ENCODE measurements at regions not wholly inside any gene's neighbourhood (a gene's known extent, or its start where the extent isn't known, plus 50 kb on each side); places are given as distances from the start of the nearest gene placed in this dataset.
A peak's percentile ranks its signal among the peaks of the same experiment; 100 is the strongest.
"Not testable (repeated sequence)": the region's sequence is repeated elsewhere in the genome, so short reads cannot be mapped to it uniquely, and the experiment has no call there.

DNA sequence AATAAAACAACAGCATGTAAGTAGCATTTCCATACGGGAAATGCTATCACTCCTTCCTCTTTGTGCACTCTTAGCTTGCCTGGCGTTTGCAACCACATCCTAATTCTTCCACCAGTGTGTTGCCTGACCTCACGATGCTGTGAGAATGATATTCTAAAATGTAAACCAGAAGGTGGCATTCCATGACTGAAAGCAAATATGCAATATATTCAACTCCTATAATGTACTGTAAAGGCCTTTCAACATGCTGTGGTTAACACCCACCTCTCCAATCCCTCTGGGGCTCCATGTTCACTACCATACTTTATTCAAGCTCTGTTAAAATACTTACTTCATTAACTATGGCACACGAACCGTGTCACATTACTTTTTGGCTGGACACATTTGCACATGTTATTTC lies 420.6 kb upstream of the DEPDC1 start:
- DNase-seq (ENCODE audit: low spot score) = no peak
- in situ Hi-C loops (cut with HindIII; ENCODE audit: low sequenced_read_pairs) = no loop called here

DNA sequence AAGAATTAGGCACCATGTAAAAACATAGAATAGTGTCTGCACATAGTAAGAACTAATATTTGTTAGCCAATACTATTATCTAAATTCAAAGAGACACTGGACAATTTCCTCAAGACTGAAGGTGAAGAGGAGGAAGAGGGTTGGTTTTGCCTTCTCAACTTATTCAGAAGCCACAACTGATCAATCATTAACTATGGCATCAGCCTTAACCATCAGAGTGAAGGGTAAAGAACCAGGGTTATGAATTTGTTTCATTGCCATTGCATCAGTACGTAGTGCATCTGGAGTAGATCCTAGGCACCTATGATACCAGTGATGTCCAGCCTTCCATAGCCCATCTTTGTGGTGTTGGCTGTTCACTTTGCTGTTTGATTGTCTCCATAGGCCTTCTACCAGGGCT lies 421.7 kb upstream of the DEPDC1 start:
- DNase-seq (ENCODE audit: low spot score) = no peak
- in situ Hi-C loops (cut with HindIII; ENCODE audit: low sequenced_read_pairs) = no loop called here

DNA sequence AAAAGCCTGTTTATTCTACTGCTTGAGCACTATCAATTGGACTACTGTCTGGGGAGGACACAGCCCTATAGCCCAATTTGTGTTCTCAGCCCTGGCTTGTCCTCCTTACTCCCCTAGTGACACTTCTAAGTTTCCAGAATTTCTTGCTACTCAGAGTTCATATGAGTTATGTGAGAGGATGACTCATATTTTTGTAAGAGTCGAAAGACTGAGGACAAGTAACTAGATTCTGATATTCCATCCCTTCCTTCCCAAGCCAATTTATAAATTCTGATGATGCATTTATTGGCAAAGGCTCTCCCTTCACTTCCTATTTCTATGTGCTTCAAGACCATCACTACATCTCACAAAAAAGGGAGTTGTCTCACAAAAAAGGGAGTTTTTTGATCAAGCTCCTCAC lies 422.2 kb upstream of the DEPDC1 start:
- DNase-seq (ENCODE audit: low spot score) = no peak
- in situ Hi-C loops (cut with HindIII; ENCODE audit: low sequenced_read_pairs) = no loop called here

DNA sequence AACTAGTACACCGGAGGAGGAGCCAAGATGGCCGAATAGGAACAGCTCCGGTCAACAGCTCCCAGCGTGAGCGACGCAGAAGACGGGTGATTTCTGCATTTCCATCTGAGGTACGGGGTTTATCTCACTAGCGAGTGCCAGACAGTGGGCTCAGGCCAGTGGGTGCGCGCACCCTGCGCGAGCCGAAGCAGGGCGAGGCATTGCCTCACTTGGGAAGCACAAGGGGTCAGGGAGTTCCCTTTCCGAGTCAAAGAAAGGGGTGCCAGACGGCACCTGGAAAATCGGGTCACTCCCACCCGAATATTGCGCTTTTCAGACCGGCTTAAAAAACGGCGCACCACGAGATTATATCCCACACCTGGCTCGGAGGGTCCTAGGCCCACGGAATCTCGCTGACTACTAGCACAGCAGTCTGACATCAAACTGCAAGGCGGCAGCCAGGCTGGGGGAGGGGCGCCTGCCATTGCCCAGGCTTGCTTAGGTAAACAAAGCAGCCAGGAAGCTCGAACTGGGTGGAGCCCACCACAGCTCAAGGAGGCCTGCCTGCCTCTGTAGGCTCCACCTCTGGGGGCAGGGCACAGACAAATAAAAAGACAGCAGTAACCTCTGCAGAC lies 426.7 kb upstream of the DEPDC1 start:
- DNase-seq (ENCODE audit: low spot score); in situ Hi-C loops (cut with HindIII; ENCODE audit: low sequenced_read_pairs): not testable (repeated sequence)

DNA sequence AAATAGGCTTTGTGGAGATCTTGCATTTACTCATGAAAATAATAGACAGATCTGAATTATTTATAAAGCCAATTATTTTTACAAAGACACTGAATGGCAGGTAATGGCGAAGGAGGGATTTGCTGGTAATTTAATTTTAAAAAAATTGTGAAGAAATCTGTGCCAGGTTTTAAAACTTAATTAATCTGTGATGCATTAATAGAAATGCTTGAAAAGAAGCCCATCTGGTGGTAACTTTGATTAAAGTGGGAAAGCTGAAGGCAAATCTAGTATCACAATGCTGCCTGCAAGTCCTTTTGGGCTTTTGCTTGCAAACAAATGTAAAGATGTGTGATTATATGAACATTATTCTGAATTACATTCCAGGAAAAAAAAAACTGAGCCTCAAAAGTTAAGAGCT lies 433.2 kb upstream of the DEPDC1 start:
- DNase-seq (ENCODE audit: low spot score) = no peak
- in situ Hi-C loops (cut with HindIII; ENCODE audit: low sequenced_read_pairs) = no loop called here

DNA sequence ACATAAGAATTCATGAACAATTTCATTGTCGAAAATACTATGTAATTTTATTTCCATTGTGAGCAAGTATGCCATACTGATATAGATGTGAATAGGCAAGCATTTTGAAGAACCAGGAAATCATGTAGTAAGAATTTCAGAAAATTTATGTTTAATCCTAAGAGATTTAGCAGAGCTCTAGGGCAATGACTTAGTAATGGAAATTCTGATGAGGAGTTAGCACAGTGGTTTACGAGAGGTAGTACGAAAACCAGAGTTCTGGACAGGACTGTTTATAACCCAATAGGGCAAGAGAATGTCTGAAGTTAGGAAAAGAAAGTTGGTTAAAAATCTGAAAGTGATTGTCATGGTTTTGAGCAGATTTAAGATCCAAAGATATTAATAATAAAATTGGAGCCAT lies 439.6 kb upstream of the DEPDC1 start:
- in situ Hi-C loops (cut with HindIII; ENCODE audit: low sequenced_read_pairs) = no loop called here
- DNase-seq (ENCODE audit: low spot score) = no peak

DNA sequence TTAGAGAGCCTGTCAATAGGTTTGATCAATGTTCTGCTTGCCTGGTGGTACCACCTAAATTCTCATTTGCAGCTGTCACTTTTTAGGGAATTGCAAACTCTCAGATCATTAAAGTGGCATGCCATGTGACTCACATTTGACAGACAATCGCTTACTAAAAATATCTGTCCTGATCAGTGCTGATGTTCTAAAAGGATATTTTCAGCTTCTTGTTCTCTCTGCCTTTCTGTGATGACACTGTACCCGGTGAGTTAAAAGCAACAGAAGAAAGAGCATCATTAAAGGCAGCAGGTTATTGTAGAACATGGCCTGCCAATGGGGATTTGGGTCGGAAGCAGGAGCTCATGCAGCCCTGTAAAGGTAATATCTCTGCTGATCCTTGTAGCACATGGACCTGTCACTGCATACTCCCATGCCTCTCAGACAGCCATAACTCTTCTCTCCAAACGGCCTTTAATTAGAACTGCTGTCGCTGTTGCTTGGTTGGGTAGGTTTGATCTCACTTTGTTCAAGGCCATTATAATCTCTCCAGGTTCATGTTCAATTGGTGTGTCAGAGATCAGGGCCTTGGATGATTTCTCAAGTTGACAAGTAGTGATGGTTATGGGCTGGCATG lies 441.3 kb upstream of the DEPDC1 start:
- in situ Hi-C loops (cut with HindIII; ENCODE audit: low sequenced_read_pairs) = no loop called here

DNA sequence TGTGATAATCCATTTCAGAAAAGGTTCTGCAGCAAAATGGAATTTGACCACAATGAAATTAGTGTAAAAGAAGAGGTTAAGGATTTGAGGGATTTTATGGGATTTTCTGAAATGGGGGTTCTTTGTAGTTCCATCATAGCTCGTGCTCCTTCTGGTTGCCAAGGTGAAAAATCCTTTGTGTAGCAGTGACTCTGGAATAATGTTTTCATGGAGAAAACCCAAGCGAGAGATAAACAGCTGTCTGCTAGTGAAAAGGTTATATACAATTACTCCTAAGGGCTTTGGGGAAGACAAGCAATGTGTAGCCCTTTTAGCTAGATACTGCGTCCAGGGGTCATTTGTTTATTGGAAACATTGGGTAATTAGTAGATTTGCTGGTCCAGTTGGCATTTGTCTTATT lies 453.2 kb upstream of the DEPDC1 start:
- DNase-seq (ENCODE audit: low spot score) = no peak
- in situ Hi-C loops (cut with HindIII; ENCODE audit: low sequenced_read_pairs) = no loop called here

More for the DNA sequence above, 441.3 kb upstream of the DEPDC1 start:
- DNase-seq (ENCODE audit: low spot score) = no peak

DNA sequence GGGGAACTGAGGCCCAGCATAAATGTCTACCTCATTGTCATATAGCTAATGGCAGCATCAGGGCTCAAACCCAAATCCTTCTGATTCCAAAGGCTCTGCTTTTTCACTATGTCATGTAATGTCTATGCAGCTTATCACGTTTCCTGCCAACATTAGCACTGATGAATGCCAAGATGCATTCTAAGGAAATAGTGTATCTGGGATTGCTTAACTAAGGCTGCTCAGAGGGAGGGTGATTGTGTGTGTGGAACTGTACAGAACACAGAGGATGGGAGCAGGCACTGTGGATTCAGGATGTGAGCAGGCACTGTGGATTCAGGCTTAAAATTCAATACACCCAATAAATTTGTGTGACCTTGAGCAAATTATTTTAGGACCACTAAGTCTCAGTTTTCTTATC lies 456.4 kb upstream of the DEPDC1 start:
- DNase-seq (ENCODE audit: low spot score) = no peak
- in situ Hi-C loops (cut with HindIII; ENCODE audit: low sequenced_read_pairs) = no loop called here

DNA sequence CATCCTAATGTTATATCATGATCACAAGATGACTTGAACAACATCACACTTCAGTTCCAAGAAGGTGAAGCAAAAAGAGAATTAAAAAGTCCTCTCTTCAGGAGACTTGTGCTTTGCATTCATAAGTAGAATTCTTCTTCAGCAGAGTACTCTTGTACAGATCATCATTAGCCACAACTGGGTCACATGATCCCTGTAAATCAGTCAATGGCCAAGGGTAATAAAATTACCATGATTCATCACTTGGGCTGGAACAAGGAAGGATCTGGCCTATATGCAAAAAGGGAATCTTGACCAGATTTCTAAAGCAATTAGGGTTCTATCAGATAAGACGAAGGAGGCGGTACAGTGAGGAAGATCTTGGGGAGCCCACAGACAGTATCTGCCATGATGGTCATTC lies 458.0 kb upstream of the DEPDC1 start:
- in situ Hi-C loops (cut with HindIII; ENCODE audit: low sequenced_read_pairs) = no loop called here
- DNase-seq (ENCODE audit: low spot score) = no peak

DNA sequence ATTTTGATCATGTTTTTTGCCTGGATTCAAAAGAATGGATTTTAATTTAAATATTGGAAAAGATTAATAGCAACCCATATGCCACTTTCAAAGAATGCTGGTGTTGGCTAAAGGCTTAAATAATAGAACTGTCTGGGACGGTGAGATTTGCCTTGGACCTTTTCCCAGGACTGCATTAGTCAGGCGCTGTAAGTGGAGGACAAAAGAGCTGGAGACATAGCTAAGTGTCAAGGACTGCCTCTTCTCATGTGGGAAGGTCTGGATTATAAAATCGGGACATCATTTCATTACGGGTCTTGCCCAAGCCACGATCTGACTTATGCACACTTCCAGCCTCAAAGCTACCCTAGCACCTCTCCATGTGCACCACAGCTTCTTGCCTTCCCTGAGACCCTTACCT lies 458.5 kb upstream of the DEPDC1 start:
- no peak for DNase-seq (ENCODE audit: low spot score)
- in situ Hi-C loops (cut with HindIII; ENCODE audit: low sequenced_read_pairs) = no loop called here

DNA sequence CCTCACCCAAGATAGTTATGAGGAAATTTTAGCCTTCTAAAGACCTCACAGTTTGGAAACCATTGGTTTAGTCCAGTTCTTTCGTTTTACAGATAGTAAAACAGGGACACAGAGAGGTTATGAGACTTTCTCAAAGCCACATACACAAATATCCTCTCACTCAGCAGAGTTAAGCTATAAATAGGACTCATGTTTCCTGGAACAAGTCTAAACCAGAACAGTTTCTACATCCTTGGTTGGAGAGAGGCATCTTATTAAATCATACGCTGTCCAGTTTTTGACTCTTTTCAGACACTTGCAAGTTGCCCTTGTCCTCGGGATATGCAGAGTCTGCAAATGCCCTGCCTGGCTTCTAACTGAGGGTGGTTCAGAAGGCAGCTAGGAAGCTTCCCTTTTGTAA lies 462.1 kb upstream of the DEPDC1 start:
- in situ Hi-C loops (cut with HindIII; ENCODE audit: low sequenced_read_pairs) = no loop called here

DNA sequence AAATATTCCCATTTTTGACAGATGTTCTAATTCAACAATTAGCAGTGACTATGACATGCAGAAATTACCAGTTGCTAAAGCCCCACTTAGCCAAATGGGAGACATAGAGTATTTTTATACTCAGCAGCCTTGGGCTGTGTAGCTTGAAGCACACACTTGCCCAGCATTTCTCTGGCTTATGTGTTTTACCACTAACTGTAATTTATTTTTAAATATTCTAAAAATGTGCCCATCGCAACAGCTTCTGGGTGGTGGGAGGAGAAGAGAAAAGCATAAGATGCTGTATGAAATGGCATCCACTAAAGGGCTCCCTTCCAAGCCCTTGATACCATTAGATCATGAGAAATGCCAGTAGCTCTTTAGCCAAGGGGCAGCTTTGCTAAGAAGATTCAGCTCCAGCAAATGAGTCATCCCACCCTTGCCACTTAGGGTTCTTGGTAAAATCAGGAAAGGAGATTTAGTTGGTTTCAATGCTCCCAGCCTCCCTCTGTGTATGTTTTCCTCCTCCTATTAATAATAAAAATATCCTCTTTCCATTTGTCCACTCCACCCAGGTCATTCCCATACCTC lies 462.7 kb upstream of the DEPDC1 start:
- no peak for DNase-seq (ENCODE audit: low spot score)
- in situ Hi-C loops (cut with HindIII; ENCODE audit: low sequenced_read_pairs) = no loop called here

More for the DNA sequence above, 462.1 kb upstream of the DEPDC1 start:
- DNase-seq (ENCODE audit: low spot score) = no peak

DNA sequence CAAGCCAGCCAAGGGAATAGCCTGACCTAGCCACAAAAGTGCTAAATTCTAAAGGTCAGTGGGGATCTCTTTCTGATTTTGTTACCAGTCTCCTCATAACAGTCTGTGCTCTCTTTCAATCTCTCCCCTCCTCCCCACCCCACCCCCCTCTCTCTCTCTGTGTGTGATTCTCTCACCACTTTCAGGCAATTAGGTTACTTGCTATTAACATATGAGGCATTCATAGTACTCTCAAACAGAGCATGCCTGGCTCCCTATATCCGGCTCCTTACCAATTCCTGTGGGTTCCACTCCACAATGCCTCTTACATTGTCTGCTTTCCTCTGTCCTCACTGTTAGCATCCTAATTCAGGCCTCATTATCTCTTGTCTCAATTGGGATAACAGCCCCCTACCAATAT lies 464.3 kb upstream of the DEPDC1 start:
- in situ Hi-C loops (cut with HindIII; ENCODE audit: low sequenced_read_pairs) = no loop called here
- DNase-seq (ENCODE audit: low spot score) = no peak

DNA sequence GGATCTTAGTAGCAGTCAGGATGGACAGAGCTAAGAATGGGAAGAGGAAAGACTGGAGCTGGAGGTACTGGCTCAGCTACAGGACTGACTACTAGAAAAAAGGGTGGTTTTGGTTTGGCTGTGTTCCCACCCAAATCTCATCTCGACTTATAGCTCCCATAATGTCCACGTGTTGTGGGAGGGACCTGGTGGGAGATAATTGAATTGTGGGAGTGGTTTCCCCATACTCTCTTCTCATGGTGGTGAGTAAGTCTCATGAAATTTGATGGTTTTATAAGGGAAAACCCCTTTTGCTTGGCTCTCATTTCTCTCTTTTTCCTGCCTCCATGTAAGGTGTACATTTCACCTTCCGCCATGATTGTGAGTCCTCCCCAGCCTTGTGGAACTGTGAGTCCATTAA lies 466.5 kb upstream of the DEPDC1 start:
- in situ Hi-C loops (cut with HindIII; ENCODE audit: low sequenced_read_pairs) = no loop called here
- no peak for DNase-seq (ENCODE audit: low spot score)

DNA sequence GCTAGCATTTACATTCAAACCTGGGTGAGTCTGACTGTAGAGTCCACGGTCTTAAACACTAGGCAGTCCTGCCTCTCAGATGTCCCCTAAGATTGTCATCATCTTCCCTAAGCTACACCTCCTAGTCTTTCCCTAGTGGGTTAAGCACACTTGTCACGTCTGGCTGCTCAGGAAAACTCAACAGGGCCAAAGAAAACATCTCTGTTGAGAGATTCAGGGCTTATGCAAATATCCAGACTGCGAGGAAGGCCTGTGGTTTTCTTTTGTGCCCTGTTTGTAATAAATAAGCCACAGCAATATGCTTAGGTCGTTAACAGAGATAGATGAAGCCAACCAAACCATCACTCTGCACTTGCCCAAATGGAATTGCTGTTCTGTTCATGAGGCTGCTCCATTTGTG lies 472.6 kb upstream of the DEPDC1 start:
- DNase-seq (ENCODE audit: low spot score) = no peak
- in situ Hi-C loops (cut with HindIII; ENCODE audit: low sequenced_read_pairs) = no loop called here

DNA sequence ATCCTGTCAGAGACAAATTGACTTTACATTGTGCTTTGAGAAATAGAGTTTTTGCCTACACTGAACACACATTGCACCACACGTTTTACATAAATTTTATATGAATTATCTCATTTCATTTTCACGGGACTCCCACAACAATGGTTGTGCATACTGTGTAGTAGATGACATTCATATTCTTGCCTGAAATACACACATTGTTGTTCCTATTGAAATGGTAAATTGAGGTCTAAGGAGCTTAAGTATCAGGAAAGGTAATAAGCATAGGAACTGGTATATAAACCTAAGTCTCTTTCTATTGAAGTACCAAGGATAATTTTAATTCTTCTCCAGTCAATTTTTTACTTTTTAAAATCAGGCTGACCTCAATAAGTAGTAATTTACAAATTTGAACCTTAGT lies 473.7 kb upstream of the DEPDC1 start:
- in situ Hi-C loops (cut with HindIII; ENCODE audit: low sequenced_read_pairs) = no loop called here
- no peak for DNase-seq (ENCODE audit: low spot score)

DNA sequence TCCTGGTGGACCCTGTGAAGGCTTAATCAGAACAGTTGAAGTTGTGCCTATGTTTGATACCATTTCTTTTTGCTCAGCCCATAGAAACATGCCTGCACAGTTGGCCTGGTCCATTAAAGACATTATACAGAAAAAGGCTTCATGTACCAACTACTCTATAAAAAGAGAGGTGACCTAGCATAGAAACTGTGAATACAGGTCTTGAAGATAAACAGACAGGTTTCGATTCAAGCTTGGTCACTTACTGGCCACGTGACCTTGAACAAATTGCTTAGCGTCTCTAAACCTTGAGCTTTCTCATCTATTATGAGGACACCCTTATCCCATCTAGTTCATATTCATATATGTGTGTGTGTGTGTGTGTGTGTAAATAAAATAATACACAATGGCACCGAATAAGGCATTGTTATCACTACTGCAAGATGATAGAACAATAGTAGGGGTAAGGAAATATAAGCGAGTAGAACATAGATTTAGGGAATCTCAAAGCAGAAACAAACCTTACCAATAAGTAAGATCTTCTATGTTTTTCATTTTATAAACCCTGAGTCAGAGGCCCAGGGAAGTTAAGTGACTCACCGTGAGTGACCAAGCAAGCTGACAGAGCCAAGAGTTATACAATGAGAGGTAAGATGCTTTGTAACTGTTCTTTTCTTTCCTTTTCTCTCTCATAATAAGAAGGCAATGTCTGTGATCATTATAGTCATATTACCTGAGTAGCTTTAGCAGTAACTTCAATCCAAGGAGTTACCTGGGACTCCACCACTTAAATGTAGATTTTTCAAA lies 476.8 kb upstream of the DEPDC1 start:
- in situ Hi-C loops (cut with HindIII; ENCODE audit: low sequenced_read_pairs) = no loop called here
- no peak for DNase-seq (ENCODE audit: low spot score)

DNA sequence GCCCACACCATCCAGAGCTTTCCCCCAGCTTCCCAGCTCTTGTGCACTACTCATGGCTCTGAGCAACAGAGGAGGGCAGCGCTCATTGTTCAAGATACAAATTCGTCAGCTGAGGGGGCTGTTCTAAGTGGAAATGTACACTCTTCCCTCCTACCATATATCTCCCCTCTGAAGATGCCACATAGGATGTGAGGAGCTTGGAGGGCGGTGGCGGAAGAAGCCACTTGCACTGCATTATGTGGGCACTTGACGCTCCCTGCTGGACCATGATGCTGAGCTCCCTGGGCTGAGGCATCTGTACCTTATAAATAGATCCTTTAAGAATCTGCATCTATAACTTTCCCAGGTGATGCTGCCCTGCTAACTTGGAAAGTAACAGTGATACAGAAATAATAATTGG lies 477.6 kb upstream of the DEPDC1 start:
- in situ Hi-C loops (cut with HindIII; ENCODE audit: low sequenced_read_pairs) = no loop called here
- DNase-seq (ENCODE audit: low spot score) = no peak

DNA sequence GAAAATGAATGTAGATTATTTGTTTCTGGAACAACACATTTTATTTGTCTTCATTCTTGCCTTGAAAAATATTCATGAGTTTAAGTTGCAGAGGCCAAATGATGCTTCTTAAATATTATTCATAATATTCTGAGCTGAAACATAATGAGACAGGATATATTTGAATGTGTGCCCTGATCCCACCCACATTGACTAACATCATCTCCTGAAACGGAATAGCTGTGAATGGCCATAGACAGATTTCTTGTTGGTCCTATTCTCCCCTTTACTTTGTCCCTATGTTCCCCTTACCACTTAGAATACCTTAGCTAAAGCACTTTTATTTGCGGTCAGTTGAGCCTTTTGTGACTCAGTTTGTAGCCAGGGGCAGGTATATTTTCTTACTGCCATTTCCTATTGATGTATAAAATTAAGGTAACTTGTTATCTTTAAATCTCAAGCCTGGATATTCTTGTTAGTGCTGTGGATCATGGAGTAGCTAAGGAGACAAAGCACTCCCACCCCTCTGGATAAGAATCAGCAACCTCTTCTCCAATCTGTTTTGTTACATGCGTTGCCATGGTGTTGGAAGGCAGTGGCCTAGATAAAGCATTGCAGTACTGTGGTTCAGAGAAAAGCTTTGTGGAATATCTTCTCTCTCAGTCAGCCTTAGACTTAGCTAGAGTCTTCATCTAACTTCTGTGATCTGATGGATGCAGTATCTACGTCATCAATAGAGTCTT lies 478.5 kb upstream of the DEPDC1 start:
- DNase-seq (ENCODE audit: low spot score) = peak; percentile 15
- in situ Hi-C loops (cut with HindIII; ENCODE audit: low sequenced_read_pairs) = no loop called here
